Heart right ventricle (tissue), 16 donors: ENCODE measurements at regions not wholly inside any gene's neighbourhood (a gene's known extent, or its start where the extent isn't known, plus 50 kb on each side); places are given as distances from the start of the nearest gene placed in this dataset.

Experiments
- ATAC-seq, 8 donors: fragments of 200-7000 bp; cut with Tn5 transposase; one replicate each; pipeline ENCODE4 v1.9.1; 2020; ENCODE audit warnings: mild to moderate bottlenecking in 8 of 8, moderate library complexity in 8 of 8, moderate number of reproducible peaks in 1 of 8
- DNase-seq, 2 donors: peaks; one replicate each; pipeline ENCODE4 v3.0.0-alpha.2; 2020
- H3K27ac ChIP-seq, 10 donors: fragments of 200-600 bp; sonication (generic) in 2 of 10; one replicate each; pipeline versions ENCODE4 v1.5.0 to v1.8.0; 2020 to 2022; ENCODE audit warnings: mild to moderate bottlenecking in 3 of 10
- H3K27me3 ChIP-seq, 7 donors: fragments of 200-600 bp; one replicate each; pipeline ENCODE4 v1.8.0; 2021 to 2022; ENCODE audit warnings: mild to moderate bottlenecking in 2 of 7
- H3K36me3 ChIP-seq, 9 donors: fragments of 200-600 bp; sonication (generic) in 1 of 9; one replicate each; pipeline versions ENCODE4 v1.5.0 to v1.8.0; 2020 to 2022; ENCODE audit warnings: mild to moderate bottlenecking in 2 of 9
- H3K4me1 ChIP-seq, 9 donors: fragments of 200-600 bp; sonication (generic) in 1 of 9; one replicate each; pipeline versions ENCODE4 v1.5.0 to v1.8.0; 2020 to 2022; ENCODE audit warnings: mild to moderate bottlenecking in 4 of 9
- H3K4me3 ChIP-seq, 10 donors: fragments of 200-600 bp; sonication (generic) in 2 of 10; one replicate each; pipeline versions ENCODE4 v1.5.0 to v1.8.0; 2020 to 2022; ENCODE audit warnings: mild to moderate bottlenecking in 7 of 10, moderate library complexity in 2 of 10
- H3K9me3 ChIP-seq, 11 donors: fragments of 200-600 bp in 10 of 11; sonication (generic) in 2 of 11; one replicate each; pipeline versions ENCODE4 v1.5.0 to v1.8.0; 2013 to 2022; ENCODE audit warnings: mild to moderate bottlenecking in 2 of 11, control low read depth in 1 of 11, moderate library complexity in 1 of 11
- CTCF ChIP-seq, 9 donors: fragments of 200-600 bp; sonication (generic) in 2 of 9; IDR thresholded peaks; one replicate each; pipeline versions ENCODE4 v1.5.0 to v1.8.0; 2021 to 2022; ENCODE audit warnings: antibody characterized with exemption in 9 of 9, mild to moderate bottlenecking in 5 of 9, moderate library complexity in 1 of 9
- WGBS, 2 donors: extraction: QIAGEN DNeasy Blood & Tissue Kit; methylation state at CpG; one replicate each; pipeline ENCODE4 v1.1.7; 2013; ENCODE audit warnings: inconsistent platforms in 1 of 2; 5-methylcytosine and 5-hydroxymethylcytosine counted together
- intact Hi-C, 10 donors: fragments of 100-400 bp; cut with DNase I; formaldehyde crosslinking; loops; one replicate each; pipeline versions ENCODE4 v1.11.1 to v1.14.2; 2022
- donor health status: Arrhythmogenic right ventricular cardiomyopathy.
- donor health status: ischemic (EF 13 %, LVEDD 7.1; RV severe dilation, severe dysfunction).
- donor health status: healthy with polysubstance abuse.
- donor health status: DM: no; HTN: yes; CAD: no.
- donor health status: DM: no; HTN: no; CAD: no.
- donor health status: ischemic (EF 25% LVEDD 6.9; RV normal size, moderate dysfunction).
- donor health status: ischemic (EF 25% LVEDD 5.7; RV mildly dilated, moderate dysfunction).
- donor health status: healthy.
- donor health status: DM: yes; HTN: yes; CAD: no.
- donor health status: Ischemic cardiomyopathy.
- donor health status: ischemic (EF 35%, LVEDD 5.7; RV mildly dilated, moderate dysfunction).
- donor health status: nonischemic (EF 11% LVEDD 7.7; RV severe dilation, severe dysfunction).
- donor health status: DM: yes; HTN: yes; CAD: no.
- donor health status: PGD.
- donor health status: ischemic (EF 29% LVEDD 5.4; RV normal size, mild dysfunction).
- donor health status: nonischemic (EF 23%, LVEDD 6.1; RV moderate dilation, normal function).

GRCh38 chr10:109464949-109465348 is 458.4 kb downstream of the XPNPEP1 start:
- TF ChIP-seq CTCF (IDR thresholded peaks at IDR 0.05) = no peak
- Histone ChIP-seq H3K4me1 (no peaks in the 10 kb centered on the region), H3K4me3 (no peak overlapping the region), H3K27ac (no peak overlapping the region), H3K36me3 (no peaks in the 10 kb centered on the region), H3K27me3 (peaks cover 0 to 15% (median 0%) of the 10 kb centered on the region in 7 donors), H3K9me3 (peaks cover 0 to 4% (median 0%) of the 10 kb centered on the region in 11 donors)
- 53 to 84% methylated on average over 3 of the region's 3 CpGs for WGBS, 2 donors
- no peak for ATAC-seq
- DNase-seq = no peak
- intact Hi-C loops = no loop called here

GRCh38 chr10:109457302-109457638 is 466.0 kb downstream of the XPNPEP1 start:
- no peak overlapping the region for H3K27ac ChIP-seq
- no peak overlapping the region for H3K4me3 ChIP-seq
- peaks cover 0 to 12% (median 0%) of the 10 kb centered on the region in 11 donors for H3K9me3 ChIP-seq
- no peaks in the 10 kb centered on the region for H3K4me1 ChIP-seq
- 5 to 9% methylated on average over 9 of the region's 9 CpGs for WGBS, 2 donors
- intact Hi-C loops = no loop called here
- ATAC-seq (no peak), DNase-seq (no peak)
- peaks cover 0 to 58% (median 37%) of the 10 kb centered on the region in 7 donors for H3K27me3 ChIP-seq
- no peak for TF ChIP-seq CTCF (IDR thresholded peaks at IDR 0.05)
- H3K36me3 ChIP-seq = no peaks in the 10 kb centered on the region

GRCh38 chr10:109456566-109457301 is 466.6 kb downstream of the XPNPEP1 start:
- ATAC-seq (no peak), DNase-seq (peak in 1 of 2 donors; percentile 3)
- intact Hi-C loops = no loop called here
- Histone ChIP-seq H3K36me3 (no peaks in the 10 kb centered on the region), H3K4me1 (no peaks in the 10 kb centered on the region), H3K27ac (no peak overlapping the region), H3K4me3 (no peak overlapping the region), H3K9me3 (peaks cover 0 to 12% (median 0%) of the 10 kb centered on the region in 11 donors), H3K27me3 (peaks cover 0 to 58% (median 37%) of the 10 kb centered on the region in 7 donors)
- no peak for TF ChIP-seq CTCF (IDR thresholded peaks at IDR 0.05)
- 1% methylated on average over 59 of the region's 59 CpGs for WGBS, 2 donors

GRCh38 chr10:109454691-109455090 is 468.6 kb downstream of the XPNPEP1 start:
- Histone ChIP-seq H3K36me3 (no peaks in the 10 kb centered on the region), H3K27ac (no peak overlapping the region), H3K9me3 (peaks cover 0 to 12% (median 0%) of the 10 kb centered on the region in 11 donors), H3K27me3 (peaks cover 0 to 52% (median 37%) of the 10 kb centered on the region in 7 donors), H3K4me3 (no peak overlapping the region), H3K4me1 (no peaks in the 10 kb centered on the region)
- 32 to 34% methylated on average over 1 of the region's 1 CpG for WGBS, 2 donors
- no peak for ATAC-seq
- no peak for TF ChIP-seq CTCF (IDR thresholded peaks at IDR 0.05)
- no peak for DNase-seq
- intact Hi-C loops = no loop called here
